Heart right ventricle (tissue), 16 donors: ENCODE measurements at regions not wholly inside any gene's neighbourhood (a gene's known extent, or its start where the extent isn't known, plus 50 kb on each side); places are given as distances from the start of the nearest gene placed in this dataset.

Experiments used
- ATAC-seq, 8 donors: fragments of 200-7000 bp; cut with Tn5 transposase; one replicate each; pipeline ENCODE4 v1.9.1; 2020; ENCODE audit warnings: mild to moderate bottlenecking in 8 of 8, moderate library complexity in 8 of 8, moderate number of reproducible peaks in 1 of 8
- DNase-seq, 2 donors: peaks; one replicate each; pipeline ENCODE4 v3.0.0-alpha.2; 2020
- H3K27ac ChIP-seq, 10 donors: fragments of 200-600 bp; sonication (generic) in 2 of 10; one replicate each; pipeline versions ENCODE4 v1.5.0 to v1.8.0; 2020 to 2022; ENCODE audit warnings: mild to moderate bottlenecking in 3 of 10
- H3K27me3 ChIP-seq, 7 donors: fragments of 200-600 bp; one replicate each; pipeline ENCODE4 v1.8.0; 2021 to 2022; ENCODE audit warnings: mild to moderate bottlenecking in 2 of 7
- H3K36me3 ChIP-seq, 9 donors: fragments of 200-600 bp; sonication (generic) in 1 of 9; one replicate each; pipeline versions ENCODE4 v1.5.0 to v1.8.0; 2020 to 2022; ENCODE audit warnings: mild to moderate bottlenecking in 2 of 9
- H3K4me1 ChIP-seq, 9 donors: fragments of 200-600 bp; sonication (generic) in 1 of 9; one replicate each; pipeline versions ENCODE4 v1.5.0 to v1.8.0; 2020 to 2022; ENCODE audit warnings: mild to moderate bottlenecking in 4 of 9
- H3K4me3 ChIP-seq, 10 donors: fragments of 200-600 bp; sonication (generic) in 2 of 10; one replicate each; pipeline versions ENCODE4 v1.5.0 to v1.8.0; 2020 to 2022; ENCODE audit warnings: mild to moderate bottlenecking in 7 of 10, moderate library complexity in 2 of 10
- H3K9me3 ChIP-seq, 11 donors: fragments of 200-600 bp in 10 of 11; sonication (generic) in 2 of 11; one replicate each; pipeline versions ENCODE4 v1.5.0 to v1.8.0; 2013 to 2022; ENCODE audit warnings: mild to moderate bottlenecking in 2 of 11, control low read depth in 1 of 11, moderate library complexity in 1 of 11
- WGBS, 2 donors: extraction: QIAGEN DNeasy Blood & Tissue Kit; methylation state at CpG; one replicate each; pipeline ENCODE4 v1.1.7; 2013; ENCODE audit warnings: inconsistent platforms in 1 of 2; 5-methylcytosine and 5-hydroxymethylcytosine counted together
- intact Hi-C, 10 donors: fragments of 100-400 bp; cut with DNase I; formaldehyde crosslinking; loops; one replicate each; pipeline versions ENCODE4 v1.11.1 to v1.14.2; 2022
- TF ChIP-seq, protein P1 (sequence below), 9 donors: fragments of 200-600 bp; sonication (generic) in 2 of 9; IDR thresholded peaks; one replicate each; pipeline versions ENCODE4 v1.5.0 to v1.8.0; 2021 to 2022; ENCODE audit warnings: antibody characterized with exemption in 9 of 9, mild to moderate bottlenecking in 5 of 9, moderate library complexity in 1 of 9
- donor health status: Arrhythmogenic right ventricular cardiomyopathy.
- donor health status: ischemic (EF 13 %, LVEDD 7.1; RV severe dilation, severe dysfunction).
- donor health status: healthy with polysubstance abuse.
- donor health status: DM: no; HTN: yes; CAD: no.
- donor health status: DM: no; HTN: no; CAD: no.
- donor health status: ischemic (EF 25% LVEDD 6.9; RV normal size, moderate dysfunction).
- donor health status: ischemic (EF 25% LVEDD 5.7; RV mildly dilated, moderate dysfunction).
- donor health status: healthy.
- donor health status: DM: yes; HTN: yes; CAD: no.
- donor health status: Ischemic cardiomyopathy.
- donor health status: ischemic (EF 35%, LVEDD 5.7; RV mildly dilated, moderate dysfunction).
- donor health status: nonischemic (EF 11% LVEDD 7.7; RV severe dilation, severe dysfunction).
- donor health status: DM: yes; HTN: yes; CAD: no.
- donor health status: PGD.
- donor health status: ischemic (EF 29% LVEDD 5.4; RV normal size, mild dysfunction).
- donor health status: nonischemic (EF 23%, LVEDD 6.1; RV moderate dilation, normal function).

DNA sequence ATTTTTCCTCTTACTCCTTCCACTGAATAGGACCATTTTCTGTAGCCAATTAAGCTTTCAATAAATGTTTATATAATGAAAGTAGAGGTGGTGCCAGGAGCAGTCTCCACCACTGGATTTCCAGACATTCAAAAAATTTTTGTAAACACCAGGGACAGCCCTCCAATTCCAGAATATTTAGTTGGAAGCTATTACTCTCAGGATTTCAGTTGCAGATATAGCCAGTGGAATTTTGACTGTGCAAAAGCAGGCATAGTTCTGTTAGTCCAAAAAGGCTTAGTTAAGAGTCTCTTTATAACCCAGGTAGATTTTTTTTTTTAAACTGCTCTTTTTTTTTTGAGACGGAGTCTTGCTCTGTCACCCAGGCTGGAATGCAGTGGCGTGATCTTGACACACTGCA is 138.1 kb upstream of the DMRT1 start:
- DNase-seq (no peak), ATAC-seq (peak in 1 of 8 donors; percentile 39)
- TF ChIP-seq, protein P1, sequence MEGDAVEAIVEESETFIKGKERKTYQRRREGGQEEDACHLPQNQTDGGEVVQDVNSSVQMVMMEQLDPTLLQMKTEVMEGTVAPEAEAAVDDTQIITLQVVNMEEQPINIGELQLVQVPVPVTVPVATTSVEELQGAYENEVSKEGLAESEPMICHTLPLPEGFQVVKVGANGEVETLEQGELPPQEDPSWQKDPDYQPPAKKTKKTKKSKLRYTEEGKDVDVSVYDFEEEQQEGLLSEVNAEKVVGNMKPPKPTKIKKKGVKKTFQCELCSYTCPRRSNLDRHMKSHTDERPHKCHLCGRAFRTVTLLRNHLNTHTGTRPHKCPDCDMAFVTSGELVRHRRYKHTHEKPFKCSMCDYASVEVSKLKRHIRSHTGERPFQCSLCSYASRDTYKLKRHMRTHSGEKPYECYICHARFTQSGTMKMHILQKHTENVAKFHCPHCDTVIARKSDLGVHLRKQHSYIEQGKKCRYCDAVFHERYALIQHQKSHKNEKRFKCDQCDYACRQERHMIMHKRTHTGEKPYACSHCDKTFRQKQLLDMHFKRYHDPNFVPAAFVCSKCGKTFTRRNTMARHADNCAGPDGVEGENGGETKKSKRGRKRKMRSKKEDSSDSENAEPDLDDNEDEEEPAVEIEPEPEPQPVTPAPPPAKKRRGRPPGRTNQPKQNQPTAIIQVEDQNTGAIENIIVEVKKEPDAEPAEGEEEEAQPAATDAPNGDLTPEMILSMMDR (IDR thresholded peaks at IDR 0.05), result no peak
- Histone ChIP-seq H3K4me1 (peaks cover 6 to 81% (median 40%) of the 10 kb centered on the region in 9 donors), H3K4me3 (no peak overlapping the region), H3K36me3 (peaks cover 0 to 23% (median 0%) of the 10 kb centered on the region in 9 donors), H3K9me3 (no peaks in the 10 kb centered on the region), H3K27ac (peak overlapping the region in 4 of 10 donors; percentile 23 to 72 (median 49)), H3K27me3 (no peaks in the 10 kb centered on the region)
- 70 to 79% methylated on average over 2 of the region's 2 CpGs for WGBS, 2 donors
- intact Hi-C loops, result loop anchor here in 3 of 10 donors (5.0 to 10.0 kb wide), 3 partner anchors 39 to 89 kb away; no protein-coding TSS in a partner anchor

DNA sequence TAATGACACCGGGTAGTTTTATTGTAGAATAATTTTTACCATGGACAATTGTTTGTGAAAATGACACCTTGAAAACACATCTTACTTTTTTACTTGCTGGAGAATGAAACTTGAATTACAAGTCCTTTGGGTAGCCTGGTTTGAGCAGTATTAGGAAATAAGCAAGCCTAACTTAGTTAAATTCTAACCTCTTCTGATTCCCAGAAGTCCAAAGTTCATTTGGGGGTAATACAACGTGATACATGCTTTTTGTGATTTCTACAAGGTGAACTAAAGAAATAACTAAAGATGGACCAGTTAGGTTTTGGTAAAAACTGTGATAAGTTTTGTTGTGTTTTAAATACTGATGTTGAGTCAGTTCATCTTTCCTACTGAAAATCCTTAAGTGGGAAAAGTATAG is 135.4 kb upstream of the DMRT1 start:
- intact Hi-C loops, result loop anchor here in 2 of 10 donors (10.0 kb wide), 2 partner anchors 51 to 91 kb away; no protein-coding TSS in a partner anchor
- Histone ChIP-seq H3K36me3 (peaks cover 0 to 20% (median 5%) of the 10 kb centered on the region in 9 donors), H3K4me3 (peak overlapping the region in 6 of 10 donors; percentile 32 to 64 (median 61)), H3K27ac (peak overlapping the region in 8 of 10 donors; percentile 48 to 80 (median 72)), H3K9me3 (no peaks in the 10 kb centered on the region), H3K27me3 (no peaks in the 10 kb centered on the region), H3K4me1 (peaks cover 6 to 68% (median 35%) of the 10 kb centered on the region in 9 donors)
- TF ChIP-seq, protein P1 (IDR thresholded peaks at IDR 0.05), result no peak
- DNase-seq (no peak), ATAC-seq (no peak)
- 50 to 62% methylated on average over 2 of the region's 2 CpGs for WGBS, 2 donors

DNA sequence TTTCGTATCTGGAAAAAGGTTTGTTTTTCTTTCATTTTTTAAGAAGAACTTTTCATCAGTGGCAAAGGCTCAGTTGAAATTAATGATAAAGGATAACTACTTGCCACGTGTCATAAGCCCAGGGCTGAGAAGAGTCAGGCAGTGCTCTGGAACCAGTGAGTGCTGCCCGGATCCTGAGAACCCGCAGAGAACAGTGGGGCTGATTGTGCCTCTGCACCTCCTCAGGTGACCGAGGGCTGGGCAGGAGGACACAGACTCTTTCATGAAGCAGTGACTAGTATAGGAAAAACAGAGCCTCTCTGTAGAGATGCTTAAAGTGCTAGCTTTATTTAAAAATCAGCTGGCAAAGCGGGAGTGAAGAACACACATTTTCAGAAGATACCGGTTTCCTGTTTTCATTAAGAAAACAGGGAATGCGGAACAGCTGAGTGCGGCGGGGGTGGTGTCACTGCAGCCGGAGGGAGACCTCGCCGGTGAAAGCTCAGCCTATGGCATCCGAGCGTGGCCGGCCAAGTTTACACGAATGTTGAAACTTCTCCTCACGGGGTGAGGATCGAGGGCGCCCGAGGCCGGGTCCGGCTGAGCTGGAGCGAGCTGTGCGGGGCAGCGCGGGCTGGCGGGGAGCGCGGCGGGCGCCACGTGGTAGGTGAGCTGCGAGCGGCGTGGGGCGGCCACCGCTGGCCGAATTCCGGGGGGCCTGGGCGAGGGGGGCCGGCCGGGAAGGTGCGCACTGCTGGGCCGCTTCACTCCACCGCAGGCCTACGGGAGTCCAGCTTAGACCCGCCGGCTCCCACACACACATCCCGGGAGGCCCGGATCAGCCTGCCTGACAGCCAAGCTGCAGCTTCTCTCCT is 134.7 kb upstream of the DMRT1 start:
- peaks cover 6 to 60% (median 35%) of the 10 kb centered on the region in 9 donors for H3K4me1 ChIP-seq
- 4 to 7% methylated on average over 46 to 51 of the region's 51 CpGs for WGBS, 2 donors
- no peaks in the 10 kb centered on the region for H3K9me3 ChIP-seq
- TF ChIP-seq, protein P1 (IDR thresholded peaks at IDR 0.05), result no peak
- peak overlapping the region; percentile 13 to 80 (median 68) for H3K27ac ChIP-seq
- peaks cover 0 to 24% (median 12%) of the 10 kb centered on the region in 9 donors for H3K36me3 ChIP-seq
- DNase-seq, result peak; percentile 53 to 69
- intact Hi-C loops, result loop anchor here in 2 of 10 donors (10.0 kb wide), 2 partner anchors 52 to 92 kb away; no protein-coding TSS in a partner anchor
- peak overlapping the region in 9 of 10 donors; percentile 32 to 64 (median 55) for H3K4me3 ChIP-seq
- peak; percentile 61 to 82 (median 69) for ATAC-seq
- no peaks in the 10 kb centered on the region for H3K27me3 ChIP-seq

DNA sequence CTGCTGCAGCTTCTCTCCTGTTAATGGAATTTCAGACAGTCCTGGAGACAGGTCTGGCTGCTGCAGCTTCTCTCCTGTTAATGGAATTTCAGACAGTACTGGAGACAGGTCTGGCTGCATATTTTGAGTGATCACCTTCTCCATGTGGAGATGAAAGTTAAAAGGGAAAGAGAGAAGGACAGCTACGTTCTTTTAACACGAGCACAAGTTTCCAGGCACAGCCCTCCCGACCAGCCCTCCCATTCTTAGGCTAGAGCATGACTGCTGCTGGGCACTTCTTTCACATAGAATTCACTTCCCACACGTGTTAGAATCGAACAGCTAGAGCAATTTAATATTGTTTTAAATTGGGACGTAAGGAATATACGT is 133.3 kb upstream of the DMRT1 start:
- TF ChIP-seq, protein P1 (IDR thresholded peaks at IDR 0.05), result no peak
- Histone ChIP-seq H3K4me3 (peak overlapping the region in 6 of 10 donors; percentile 3 to 38 (median 14)), H3K4me1 (peaks cover 9 to 60% (median 38%) of the 10 kb centered on the region in 9 donors), H3K9me3 (no peaks in the 10 kb centered on the region), H3K27ac (peak overlapping the region in 8 of 10 donors; percentile 40 to 78 (median 63)), H3K27me3 (no peaks in the 10 kb centered on the region), H3K36me3 (peaks cover 0 to 33% (median 23%) of the 10 kb centered on the region in 9 donors)
- ATAC-seq (no peak), DNase-seq (no peak)
- 34 to 36% methylated on average over 7 of the region's 7 CpGs for WGBS, 2 donors
- intact Hi-C loops, result loop anchor here in 3 of 10 donors (2.0 to 10.0 kb wide), 3 partner anchors 39 to 93 kb away; no protein-coding TSS in a partner anchor
